Endothelial cell of umbilical vein (primary cell): ENCODE measurements at regions not wholly inside any gene's neighbourhood (a gene's known extent, or its start where the extent isn't known, plus 50 kb on each side); places are given as distances from the start of the nearest gene placed in this dataset.

Source experiments
- BruUV-seq: library from RNA; stranded (reverse); fragments of 400-500 nt; replicated peaks from 2 replicates; lab custom pipeline; 2021; lab: Mats Ljungman, UMichigan
- CTCF ChIA-PET: fragments of 300-600, 350-600 bp; sonication (Branson Sonifier 250); formaldehyde crosslinking; loops from one replicate; lab custom pipeline; 2021; ENCODE audit warnings: antibody characterized with exemption, inconsistent platforms; lab: Charles Lee
- POLR2A ChIA-PET: fragments of 300-600, 350-600 bp; sonication (Branson Sonifier 250); formaldehyde crosslinking; loops from one replicate; lab custom pipeline; 2021; ENCODE audit warnings: antibody characterized with exemption, inconsistent platforms; lab: Charles Lee
- DNase-seq: peaks from one replicate; pipeline ENCODE4 v3.0.0-alpha.2; 2011; ENCODE audit warnings: low read depth, low spot score
- FAIRE-seq: peaks from 2 replicates; lab custom pipeline; 2011; peaks lifted over from hg19 to GRCh38; lab: Jason Lieb, UNC
- H2AFZ ChIP-seq: 2 replicates; pipeline ENCODE4 v1.6.0; 2012; ENCODE audit warnings: low read depth, low read length, control low read depth, inconsistent platforms
- H3K27ac ChIP-seq: 2 replicates; pipeline ENCODE4 v1.5.1; 2011; ENCODE audit warnings: low read depth, mild to moderate bottlenecking, control low read depth, low read length, moderate library complexity; ENCODE audit not compliant: insufficient read depth
- H3K27me3 ChIP-seq, 2 experiments: 2 replicates each; pipeline versions ENCODE4 v1.6.0 to v1.6.1; 2011; ENCODE audit warnings: low read length in 2 of 2, mixed read lengths in 1 of 2; ENCODE audit not compliant: control insufficient read depth in 2 of 2, insufficient read depth in 2 of 2
- H3K36me3 ChIP-seq, 2 experiments: 2 replicates in 1 of 2; 3 replicates in 1 of 2; pipeline ENCODE4 v1.5.1; 2011; ENCODE audit warnings: low read length in 2 of 2, mild to moderate bottlenecking in 1 of 2, moderate library complexity in 1 of 2; ENCODE audit not compliant: control insufficient read depth in 2 of 2, insufficient read depth in 2 of 2; ENCODE audit errors: extremely low read depth in 1 of 2
- H3K4me1 ChIP-seq: 3 replicates; pipeline ENCODE4 v1.5.1; 2011; ENCODE audit warnings: mild to moderate bottlenecking, low read length; ENCODE audit not compliant: control insufficient read depth, insufficient read depth; ENCODE audit errors: extremely low read depth
- H3K4me2 ChIP-seq: 2 replicates; pipeline ENCODE4 v1.6.1; 2011; ENCODE audit warnings: low read length, control low read depth, mixed read lengths; ENCODE audit not compliant: insufficient read depth
- H3K4me3 ChIP-seq, 3 experiments: fragments of 200-600 bp in 1 of 3; sonication (generic), shearing (Covaris generic) in 1 of 3; replicated peaks in 1 of 3; 2 replicates each; pipeline ENCODE4 v1.5.1; 2011 to 2016; ENCODE audit warnings: control low read depth in 3 of 3, low read length in 3 of 3, mild to moderate bottlenecking in 2 of 3, inconsistent platforms in 1 of 3, low read depth in 1 of 3, moderate library complexity in 1 of 3; ENCODE audit not compliant: insufficient read depth in 1 of 3
- H3K79me2 ChIP-seq: 2 replicates; pipeline ENCODE4 v1.6.0; 2012; ENCODE audit warnings: low read length, inconsistent platforms; ENCODE audit not compliant: control insufficient read depth, insufficient read depth
- H3K9ac ChIP-seq: replicated peaks from 2 replicates; pipeline ENCODE3; 2011; ENCODE audit warnings: low read length, control low read depth; ENCODE audit not compliant: insufficient read depth; ENCODE audit errors: extremely low read depth
- H3K9me1 ChIP-seq: replicated peaks from 3 replicates; pipeline ENCODE4 v1.6.0; 2011; ENCODE audit warnings: mild to moderate bottlenecking, low read length; ENCODE audit not compliant: control insufficient read depth, insufficient read depth; ENCODE audit errors: extremely low read depth
- H3K9me3 ChIP-seq: replicated peaks from 2 replicates; pipeline ENCODE4 v1.5.1; 2012; ENCODE audit warnings: low read length, inconsistent platforms; ENCODE audit not compliant: control insufficient read depth, insufficient read depth
- H4K20me1 ChIP-seq: replicated peaks from 2 replicates; pipeline ENCODE3; 2011; ENCODE audit warnings: mild to moderate bottlenecking, low read length; ENCODE audit not compliant: control insufficient read depth, insufficient read depth; ENCODE audit errors: extremely low read depth
- CTCF ChIP-seq, 2 donors: IDR thresholded peaks; 1 replicate in 1 of 2; 2 replicates in 1 of 2; pipeline ENCODE4 v1.5.1; 2011; ENCODE audit warnings: low read length in 2 of 2, mild to moderate bottlenecking in 2 of 2, moderate library complexity in 2 of 2, control low read depth in 1 of 2, inconsistent platforms in 1 of 2, low read depth in 1 of 2; ENCODE audit not compliant: insufficient read depth in 1 of 2; ENCODE audit errors: extremely low read depth in 1 of 2
- EZH2 ChIP-seq: IDR thresholded peaks from 2 replicates; pipeline ENCODE4 v1.6.1; 2012; ENCODE audit warnings: borderline replicate concordance, low read depth, mild to moderate bottlenecking, moderate library complexity, low read length, inconsistent platforms; ENCODE audit not compliant: severe bottlenecking
- FOS ChIP-seq: IDR thresholded peaks from 2 replicates; pipeline ENCODE4 v1.6.1; 2011; ENCODE audit warnings: mild to moderate bottlenecking, low read length, moderate library complexity, borderline replicate concordance; ENCODE audit not compliant: insufficient read depth
- GATA2 ChIP-seq: IDR thresholded peaks from 2 replicates; pipeline ENCODE4 v1.7.0; 2011; ENCODE audit warnings: low read depth, mild to moderate bottlenecking, moderate library complexity, mixed read lengths, low read length; ENCODE audit not compliant: insufficient read length, insufficient read depth
- JUN ChIP-seq: IDR thresholded peaks from 2 replicates; pipeline ENCODE4 v1.6.1; 2011; ENCODE audit warnings: borderline replicate concordance, low read depth; ENCODE audit not compliant: insufficient read length, insufficient read depth
- MAX ChIP-seq: IDR thresholded peaks from 2 replicates; pipeline ENCODE4 v1.6.1; 2011; ENCODE audit not compliant: insufficient read depth, insufficient read length
- MYC ChIP-seq: IDR thresholded peaks from one replicate; pipeline ENCODE4 v1.6.1; 2011; ENCODE audit warnings: mild to moderate bottlenecking, low read depth, low read length
- POLR2A ChIP-seq: IDR thresholded peaks from 2 replicates; pipeline ENCODE4 v1.6.1; 2012; ENCODE audit warnings: low read depth, mild to moderate bottlenecking, control low read depth, low read length
- POLR2AphosphoS5 ChIP-seq: IDR thresholded peaks from 2 replicates; pipeline ENCODE4 v1.6.1; 2012; ENCODE audit warnings: low read depth, mild to moderate bottlenecking, control low read depth, low read length, moderate library complexity; ENCODE audit not compliant: insufficient read depth
- dilution Hi-C: fragments of 300-500 bp; cut with MboI; formaldehyde crosslinking; loops from one replicate; pipeline ENCODE4 v1.15.0; 2019; ENCODE audit warnings: low sequenced_read_pairs; ENCODE audit not compliant: extremely low pct_ligation_motif_present
- intact Hi-C: fragments of 100-400 bp; cut with micrococcal nuclease; formaldehyde crosslinking; loops from one replicate; pipeline ENCODE4 v1.10.0; 2022

- BruUV-seq: no TSS peak
- Histone ChIP-seq H3K4me1 (peaks cover 37% of the 10 kb centered on the region), H3K9me1 (no peaks in the 10 kb centered on the region), H2AFZ (peak overlapping the region; percentile 35), H3K9me3 (no peaks in the 10 kb centered on the region), H3K27ac (peak overlapping the region; percentile 80), H3K27me3 (no peaks in the 10 kb centered on the region), H4K20me1 (no peaks in the 10 kb centered on the region), H3K36me3 (no peaks in the 10 kb centered on the region), H3K4me2 (peak overlapping the region; percentile 25), H3K79me2 (no peaks in the 10 kb centered on the region), H3K4me3 (no peak overlapping the region), H3K9ac (peak overlapping the region; percentile 62)
- intact Hi-C loops: no loop called here
- FAIRE-seq (peak; percentile 85), DNase-seq (peak; percentile 81)
- dilution Hi-C loops: no loop called here
- TF ChIP-seq JUN (no peak), MYC (no peak), FOS (peak; percentile 30), CTCF (IDR thresholded peaks at IDR 0.05; ENCODE audit: extremely low read depth in 1 of 2, insufficient read depth in 1 of 2, low read depth in 1 of 2, low read length in 2 of 2) (no peak), POLR2AphosphoS5 (no peak), POLR2A (peak; percentile 34), EZH2 (no peak), MAX (no peak), GATA2 (no peak)
- ChIA-PET CTCF (interaction anchor here (0.6 kb wide), 1 partner anchor 25 kb away, joined by 3 read pairs; no protein-coding TSS in a partner anchor), POLR2A (interaction anchor here (0.6 kb wide), 1 partner anchor 62 kb away, joined by 3 read pairs; no protein-coding TSS in a partner anchor)
Measured at GRCh38 chr10:92760609-92761008, 70.9 kb downstream of the HHEX start.
